DND-41 (cell line): ENCODE measurements at regions not wholly inside any gene's neighbourhood (a gene's known extent, or its start where the extent isn't known, plus 50 kb on each side); places are given as distances from the start of the nearest gene placed in this dataset.
"Not testable (repeated sequence)": the region's sequence is repeated elsewhere in the genome, so short reads cannot be mapped to it uniquely, and the experiment has no call there.

Experiments used
- ATAC-seq: fragments of 200-7000 bp; cut with Tn5 transposase; 3 replicates; pipeline ENCODE4 v1.9.1; 2021; ENCODE audit warnings: low read depth; ENCODE audit not compliant: insufficient read depth
- DNase-seq: peaks from one replicate; pipeline ENCODE4 v3.0.0-alpha.2; 2020
- H2AFZ ChIP-seq: 2 replicates; pipeline ENCODE4 v1.6.0; 2012; ENCODE audit warnings: low read depth, low read length
- H3K27ac ChIP-seq: 2 replicates; pipeline ENCODE4 v1.5.1; 2012; ENCODE audit warnings: low read length, inconsistent platforms
- H3K27me3 ChIP-seq: fragments of 200-600 bp; sonication (generic); 2 replicates; pipeline ENCODE4 v1.6.0; 2012; ENCODE audit warnings: low read length, mild to moderate bottlenecking, inconsistent platforms; ENCODE audit not compliant: insufficient read depth, poor library complexity
- H3K36me3 ChIP-seq: 2 replicates; pipeline ENCODE4 v1.5.1; 2012; ENCODE audit warnings: low read length, inconsistent platforms; ENCODE audit not compliant: insufficient read depth
- H3K4me1 ChIP-seq: 2 replicates; pipeline ENCODE4 v1.5.1; 2012; ENCODE audit warnings: mild to moderate bottlenecking, low read length; ENCODE audit not compliant: insufficient read depth
- H3K4me2 ChIP-seq: 2 replicates; pipeline ENCODE4 v1.6.0; 2012; ENCODE audit warnings: mild to moderate bottlenecking, moderate library complexity, low read length, inconsistent platforms; ENCODE audit not compliant: insufficient read depth
- H3K4me3 ChIP-seq, 2 experiments: fragments of 200-600 bp in 1 of 2; shearing (Covaris generic) in 1 of 2; 2 replicates each; pipeline ENCODE4 v1.5.1; 2012 to 2016; ENCODE audit warnings: inconsistent platforms in 2 of 2, low read length in 2 of 2, mild to moderate bottlenecking in 2 of 2, low read depth in 1 of 2, moderate library complexity in 1 of 2
- H3K79me2 ChIP-seq: 2 replicates; pipeline ENCODE4 v1.6.0; 2012; ENCODE audit warnings: low read length, inconsistent platforms; ENCODE audit not compliant: insufficient read depth
- H3K9ac ChIP-seq: 2 replicates; pipeline ENCODE4 v1.6.0; 2012; ENCODE audit warnings: low read depth, mild to moderate bottlenecking, inconsistent platforms, low read length, moderate library complexity
- H3K9me3 ChIP-seq: 2 replicates; pipeline ENCODE4 v1.5.1; 2012; ENCODE audit warnings: low read length, moderate library complexity, mild to moderate bottlenecking, inconsistent platforms; ENCODE audit not compliant: insufficient read depth, severe bottlenecking
- H4K20me1 ChIP-seq: 2 replicates; pipeline ENCODE4 v1.6.0; 2012; ENCODE audit warnings: low read length; ENCODE audit not compliant: insufficient read depth
- CTCF ChIP-seq: IDR thresholded peaks from 2 replicates; pipeline ENCODE4 v1.5.1; 2012; ENCODE audit warnings: borderline replicate concordance, low read length, moderate library complexity, mild to moderate bottlenecking; ENCODE audit not compliant: poor library complexity, severe bottlenecking; ENCODE audit errors: extremely low read depth
- EZH2 ChIP-seq: IDR thresholded peaks from 3 replicates; pipeline ENCODE4 v1.6.1; 2012; ENCODE audit warnings: borderline replicate concordance, low read depth, mild to moderate bottlenecking, moderate library complexity, low read length, inconsistent platforms; ENCODE audit not compliant: severe bottlenecking

- no peak overlapping the region for H3K9ac ChIP-seq
- no peaks in the 10 kb centered on the region for H4K20me1 ChIP-seq
- H3K4me1 ChIP-seq: no peaks in the 10 kb centered on the region
- H3K79me2 ChIP-seq: no peaks in the 10 kb centered on the region
- no peak overlapping the region for H3K27ac ChIP-seq
- TF ChIP-seq EZH2 (no peak), CTCF (no peak)
- H3K4me3 ChIP-seq: no peak overlapping the region
- H3K9me3 ChIP-seq: no peaks in the 10 kb centered on the region
- no peaks in the 10 kb centered on the region for H3K27me3 ChIP-seq
- no peak overlapping the region for H2AFZ ChIP-seq
- no peak overlapping the region for H3K4me2 ChIP-seq
- no peaks in the 10 kb centered on the region for H3K36me3 ChIP-seq
- DNase-seq (no peak), ATAC-seq (no peak)
These were observed 93.9 kb downstream of the TEX35 start for GRCh38 chr1:178606839-178607238.

GRCh38 chr1:178607718-178608408, 95.0 kb downstream of the TEX35 start:
- H3K9ac ChIP-seq: no peak overlapping the region
- H3K9me3 ChIP-seq: no peaks in the 10 kb centered on the region
- no peak for ATAC-seq
- no peaks in the 10 kb centered on the region for H3K27me3 ChIP-seq
- H3K4me2 ChIP-seq: no peak overlapping the region
- H3K79me2 ChIP-seq: no peaks in the 10 kb centered on the region
- no peak overlapping the region for H3K4me3 ChIP-seq
- no peaks in the 10 kb centered on the region for H3K36me3 ChIP-seq
- H3K4me1 ChIP-seq: no peaks in the 10 kb centered on the region
- no peaks in the 10 kb centered on the region for H4K20me1 ChIP-seq
- H2AFZ ChIP-seq: no peak overlapping the region
- no peak for DNase-seq
- no peak for TF ChIP-seq CTCF
- no peak for TF ChIP-seq EZH2
- no peak overlapping the region for H3K27ac ChIP-seq

GRCh38 chr1:178609015-178609414, 96.1 kb downstream of the TEX35 start:
- no peak for TF ChIP-seq CTCF
- TF ChIP-seq EZH2: no peak
- Histone ChIP-seq H3K9ac (no peak overlapping the region), H3K27me3 (no peaks in the 10 kb centered on the region), H3K9me3 (no peaks in the 10 kb centered on the region), H4K20me1 (no peaks in the 10 kb centered on the region), H3K79me2 (no peaks in the 10 kb centered on the region), H3K4me1 (no peaks in the 10 kb centered on the region), H3K27ac (no peak overlapping the region), H2AFZ (no peak overlapping the region), H3K4me2 (no peak overlapping the region), H3K36me3 (no peaks in the 10 kb centered on the region), H3K4me3 (no peak overlapping the region)
- DNase-seq: no peak
- ATAC-seq: no peak

GRCh38 chr1:178610690-178611410, 97.9 kb downstream of the TEX35 start:
- H3K36me3 ChIP-seq, H4K20me1 ChIP-seq, ATAC-seq, H3K79me2 ChIP-seq, H3K27ac ChIP-seq, H3K4me1 ChIP-seq, H3K4me3 ChIP-seq, H3K27me3 ChIP-seq, H3K9me3 ChIP-seq, H2AFZ ChIP-seq, H3K9ac ChIP-seq, H3K4me2 ChIP-seq, DNase-seq: not testable (repeated sequence)
